ENCODE measurements at regions not wholly inside any gene's neighbourhood (a gene's known extent, or its start where the extent isn't known, plus 50 kb on each side); places are given as distances from the start of the nearest gene placed in this dataset.
"Not testable (repeated sequence)": the region's sequence is repeated elsewhere in the genome, so short reads cannot be mapped to it uniquely, and the experiment has no call there.

DNA sequence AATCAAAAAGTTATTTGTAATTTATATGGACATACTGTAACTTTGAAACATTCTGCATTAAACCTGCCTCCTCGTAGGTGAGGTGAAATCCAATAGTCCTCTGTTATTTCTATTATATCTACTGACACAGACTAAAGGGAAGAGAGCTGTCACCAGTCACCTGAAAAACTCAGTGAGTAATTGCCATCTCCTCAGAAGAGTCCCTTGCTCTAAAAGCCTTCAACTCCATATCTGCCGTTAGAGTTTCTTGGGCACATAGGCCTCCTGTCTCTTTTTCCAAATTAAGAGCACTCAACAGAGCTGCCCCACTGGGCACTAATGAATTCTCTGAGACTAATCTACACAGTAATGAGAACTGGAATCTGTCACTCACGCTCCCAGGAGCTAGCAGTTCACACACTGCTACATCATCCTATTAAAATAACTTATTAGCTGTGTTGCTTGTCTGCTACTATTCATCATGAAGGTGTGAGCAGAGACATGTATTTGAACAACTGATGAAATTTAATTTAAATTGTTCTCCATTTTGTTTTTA lies 67.3 kb upstream of the VCAN start:
- no peaks in the 10 kb centered on the region for H3K36me3 ChIP-seq
- no peak overlapping the region for H3K4me3 ChIP-seq (ENCODE audit: low read depth in 1 of 2, low read length in 1 of 2)
- H3K27ac ChIP-seq, result no peak overlapping the region
- H3K27me3 ChIP-seq, result peaks cover 82% of the 10 kb centered on the region
- H3K9me3 ChIP-seq, result no peaks in the 10 kb centered on the region
- peaks cover 0 to 7% of the 10 kb centered on the region in 2 experiments for H3K4me1 ChIP-seq (ENCODE audit: control insufficient read depth in 1 of 2, insufficient read depth in 1 of 2, low read depth in 1 of 2, low read length in 1 of 2)
- TF ChIP-seq, protein P1, sequence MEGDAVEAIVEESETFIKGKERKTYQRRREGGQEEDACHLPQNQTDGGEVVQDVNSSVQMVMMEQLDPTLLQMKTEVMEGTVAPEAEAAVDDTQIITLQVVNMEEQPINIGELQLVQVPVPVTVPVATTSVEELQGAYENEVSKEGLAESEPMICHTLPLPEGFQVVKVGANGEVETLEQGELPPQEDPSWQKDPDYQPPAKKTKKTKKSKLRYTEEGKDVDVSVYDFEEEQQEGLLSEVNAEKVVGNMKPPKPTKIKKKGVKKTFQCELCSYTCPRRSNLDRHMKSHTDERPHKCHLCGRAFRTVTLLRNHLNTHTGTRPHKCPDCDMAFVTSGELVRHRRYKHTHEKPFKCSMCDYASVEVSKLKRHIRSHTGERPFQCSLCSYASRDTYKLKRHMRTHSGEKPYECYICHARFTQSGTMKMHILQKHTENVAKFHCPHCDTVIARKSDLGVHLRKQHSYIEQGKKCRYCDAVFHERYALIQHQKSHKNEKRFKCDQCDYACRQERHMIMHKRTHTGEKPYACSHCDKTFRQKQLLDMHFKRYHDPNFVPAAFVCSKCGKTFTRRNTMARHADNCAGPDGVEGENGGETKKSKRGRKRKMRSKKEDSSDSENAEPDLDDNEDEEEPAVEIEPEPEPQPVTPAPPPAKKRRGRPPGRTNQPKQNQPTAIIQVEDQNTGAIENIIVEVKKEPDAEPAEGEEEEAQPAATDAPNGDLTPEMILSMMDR (IDR thresholded peaks at IDR 0.05), result no peak

DNA sequence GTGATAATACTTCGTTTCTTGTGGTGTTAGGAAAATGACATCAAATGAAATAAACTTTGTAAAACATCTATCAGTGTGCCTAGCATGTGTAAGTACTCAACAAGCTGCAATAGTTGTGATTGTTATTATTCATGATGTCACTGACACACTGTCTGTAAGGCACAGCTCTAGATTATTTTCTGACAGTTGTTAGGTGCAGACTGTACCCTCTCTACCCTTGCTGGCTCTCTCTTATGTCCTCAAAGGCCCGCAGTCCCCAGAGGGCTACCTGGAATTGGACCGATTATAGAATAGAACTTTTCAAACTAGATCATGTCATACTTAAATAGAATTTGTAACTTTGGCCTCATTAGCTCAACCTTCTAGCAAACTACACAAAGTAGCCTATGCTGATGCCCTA lies 65.9 kb upstream of the VCAN start:
- H3K36me3 ChIP-seq, result no peaks in the 10 kb centered on the region
- TF ChIP-seq, protein P1 (IDR thresholded peaks at IDR 0.05), result no peak
- H3K4me3 ChIP-seq (ENCODE audit: low read depth in 1 of 2, low read length in 1 of 2), result no peak overlapping the region
- peaks cover 4 to 8% of the 10 kb centered on the region in 2 experiments for H3K4me1 ChIP-seq (ENCODE audit: control insufficient read depth in 1 of 2, insufficient read depth in 1 of 2, low read depth in 1 of 2, low read length in 1 of 2)
- no peak overlapping the region for H3K27ac ChIP-seq
- H3K27me3 ChIP-seq, result peaks cover 79% of the 10 kb centered on the region
- no peaks in the 10 kb centered on the region for H3K9me3 ChIP-seq

DNA sequence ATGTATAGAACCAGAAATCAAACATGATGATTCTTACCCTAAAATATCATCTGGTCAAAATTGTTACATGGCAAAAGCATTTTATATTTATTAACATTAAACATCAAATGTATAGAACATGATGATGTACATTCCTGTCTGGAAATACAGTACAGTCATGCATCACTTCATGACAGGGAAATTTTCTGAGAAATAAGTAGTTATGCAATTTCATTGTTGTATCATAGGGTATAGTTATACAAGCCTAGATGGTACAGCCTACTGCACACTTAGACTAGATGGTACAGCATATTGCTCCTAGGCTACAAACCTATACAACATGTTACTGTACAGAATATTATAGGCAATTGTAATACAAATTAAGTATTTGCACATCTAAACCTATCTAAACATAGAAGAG lies 64.6 kb upstream of the VCAN start:
- peaks cover 79% of the 10 kb centered on the region for H3K27me3 ChIP-seq
- TF ChIP-seq, protein P1 (IDR thresholded peaks at IDR 0.05), result no peak
- H3K4me1 ChIP-seq (ENCODE audit: control insufficient read depth in 1 of 2, insufficient read depth in 1 of 2, low read depth in 1 of 2, low read length in 1 of 2), result peaks cover 2 to 4% of the 10 kb centered on the region in 2 experiments
- H3K9me3 ChIP-seq, result no peaks in the 10 kb centered on the region
- H3K36me3 ChIP-seq, result no peaks in the 10 kb centered on the region
- H3K4me3 ChIP-seq (ENCODE audit: low read depth in 1 of 2, low read length in 1 of 2), result no peak overlapping the region
- H3K27ac ChIP-seq, result no peak overlapping the region

DNA sequence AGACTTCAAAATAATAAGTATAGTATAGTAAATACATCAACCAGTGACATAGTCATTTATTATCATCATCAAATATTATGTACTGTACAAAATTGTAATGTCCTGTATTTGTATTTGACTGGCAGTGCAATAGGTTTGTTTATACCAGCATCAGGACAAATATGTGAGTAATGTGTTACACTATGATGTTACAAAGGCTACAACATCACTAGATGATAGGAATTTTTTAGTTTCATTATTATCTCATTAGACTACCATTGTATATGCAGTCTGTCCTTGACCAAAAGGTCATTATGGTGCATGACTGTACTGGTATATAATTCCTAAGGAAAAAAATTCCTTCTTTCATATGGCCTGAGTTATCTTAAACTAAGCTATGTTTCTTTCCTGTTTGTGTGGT lies 63.6 kb upstream of the VCAN start:
- H3K36me3 ChIP-seq, result no peaks in the 10 kb centered on the region
- H3K4me1 ChIP-seq (ENCODE audit: control insufficient read depth in 1 of 2, insufficient read depth in 1 of 2, low read depth in 1 of 2, low read length in 1 of 2), result peaks cover 2 to 4% of the 10 kb centered on the region in 2 experiments
- no peak overlapping the region for H3K27ac ChIP-seq
- peaks cover 82% of the 10 kb centered on the region for H3K27me3 ChIP-seq
- no peak overlapping the region for H3K4me3 ChIP-seq (ENCODE audit: low read depth in 1 of 2, low read length in 1 of 2)
- no peaks in the 10 kb centered on the region for H3K9me3 ChIP-seq
- TF ChIP-seq, protein P1 (IDR thresholded peaks at IDR 0.05), result no peak

GRCh38 chr5:83408719-83409118 lies 62.8 kb upstream of the VCAN start:
- no peaks in the 10 kb centered on the region for H3K36me3 ChIP-seq
- H3K9me3 ChIP-seq, result no peaks in the 10 kb centered on the region
- H3K27me3 ChIP-seq, result peaks cover 84% of the 10 kb centered on the region
- H3K4me3 ChIP-seq (ENCODE audit: low read depth in 1 of 2, low read length in 1 of 2), result no peak overlapping the region
- TF ChIP-seq, protein P1 (IDR thresholded peaks at IDR 0.05), result no peak
- no peak overlapping the region for H3K27ac ChIP-seq
- H3K4me1 ChIP-seq (ENCODE audit: control insufficient read depth in 1 of 2, insufficient read depth in 1 of 2, low read depth in 1 of 2, low read length in 1 of 2), result peaks cover 2 to 4% of the 10 kb centered on the region in 2 experiments

DNA sequence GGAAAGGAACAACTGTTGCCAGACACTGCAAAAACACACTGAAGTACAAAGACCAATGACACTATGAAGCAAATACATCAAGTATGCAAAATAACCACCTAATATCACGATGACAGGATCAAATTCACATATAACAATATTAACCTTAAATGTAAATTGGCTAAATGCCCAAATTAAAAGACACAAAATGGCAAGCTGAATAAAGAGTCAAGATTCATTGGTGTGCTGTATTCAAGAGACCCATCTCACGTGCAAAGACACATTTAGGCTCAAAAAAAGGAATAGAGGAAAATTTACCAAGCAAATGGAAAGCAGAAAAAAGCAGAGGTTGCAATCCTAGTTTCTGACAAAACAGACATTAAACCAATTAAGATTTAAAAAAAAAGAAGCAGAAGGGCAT lies 61.8 kb upstream of the VCAN start:
- not testable (repeated sequence) for H3K4me1 ChIP-seq (ENCODE audit: control insufficient read depth in 1 of 2, insufficient read depth in 1 of 2, low read depth in 1 of 2, low read length in 1 of 2); H3K27ac ChIP-seq; H3K4me3 ChIP-seq (ENCODE audit: low read depth in 1 of 2, low read length in 1 of 2); H3K9me3 ChIP-seq; H3K36me3 ChIP-seq
- H3K27me3 ChIP-seq, result peaks cover 84% of the 10 kb centered on the region

- not testable (repeated sequence) for H3K4me1 ChIP-seq (ENCODE audit: control insufficient read depth in 1 of 2, insufficient read depth in 1 of 2, low read depth in 1 of 2, low read length in 1 of 2); H3K27ac ChIP-seq; H3K4me3 ChIP-seq (ENCODE audit: low read depth in 1 of 2, low read length in 1 of 2); H3K36me3 ChIP-seq; H3K9me3 ChIP-seq
- H3K27me3 ChIP-seq, result peaks cover 85% of the 10 kb centered on the region
Measured at GRCh38 chr5:83410319-83410718, 61.2 kb upstream of the VCAN start.
